Loucy (cell line): ENCODE measurements at regions not wholly inside any gene's neighbourhood (a gene's known extent, or its start where the extent isn't known, plus 50 kb on each side); places are given as distances from the start of the nearest gene placed in this dataset.
A peak's percentile ranks its signal among the peaks of the same experiment; 100 is the strongest.

ENCODE experiments used
- H2AFZ ChIP-seq: fragments of 200-600 bp; sonication (generic); 2 replicates; pipeline ENCODE4 v1.6.0; 2016; ENCODE audit warnings: antibody characterized with exemption, mild to moderate bottlenecking, low read length, moderate library complexity
- H3F3A ChIP-seq: fragments of 200-600 bp; 2 replicates; pipeline ENCODE4 v1.6.0; 2016; ENCODE audit warnings: antibody characterized with exemption, low read depth, mild to moderate bottlenecking
- H3K27me3 ChIP-seq: fragments of 200-600 bp; sonication (generic); 2 replicates; pipeline ENCODE4 v1.6.1; 2014; ENCODE audit warnings: low read length, mild to moderate bottlenecking; ENCODE audit not compliant: insufficient read depth, poor library complexity, severe bottlenecking
- H3K36me3 ChIP-seq: fragments of 200-600 bp; sonication (generic); 2 replicates; pipeline ENCODE4 v1.6.1; 2016; ENCODE audit warnings: low read length; ENCODE audit not compliant: insufficient read depth
- H3K4me1 ChIP-seq: fragments of 200-600 bp; sonication (generic); 2 replicates; pipeline ENCODE4 v1.5.1; 2014; ENCODE audit warnings: low read length, mild to moderate bottlenecking; ENCODE audit not compliant: insufficient read depth, poor library complexity, severe bottlenecking
- H3K4me2 ChIP-seq: fragments of 200-600 bp; sonication (generic); 2 replicates; pipeline ENCODE4 v1.6.0; 2014; ENCODE audit warnings: antibody characterized with exemption, low read length, low read depth, mild to moderate bottlenecking; ENCODE audit not compliant: poor library complexity, severe bottlenecking
- H3K4me3 ChIP-seq: fragments of 200-600 bp; sonication (generic); 2 replicates; pipeline ENCODE4 v1.5.1; 2014; ENCODE audit warnings: low read length, mild to moderate bottlenecking, mixed read lengths; ENCODE audit not compliant: poor library complexity, severe bottlenecking
- H3K79me2 ChIP-seq: fragments of 200-600 bp; sonication (generic); 2 replicates; pipeline ENCODE4 v1.6.1; 2014; ENCODE audit warnings: low read length; ENCODE audit not compliant: insufficient read depth
- H3K9ac ChIP-seq: fragments of 200-600 bp; sonication (generic); 2 replicates; pipeline ENCODE4 v1.6.0; 2014; ENCODE audit warnings: mild to moderate bottlenecking, low read depth, low read length, moderate library complexity; ENCODE audit not compliant: poor library complexity, severe bottlenecking
- H3K9me2 ChIP-seq: fragments of 200-600 bp; sonication (generic); replicated peaks from 2 replicates; pipeline ENCODE4 v1.6.1; 2016; ENCODE audit warnings: low read depth, low read length, mixed read lengths
- H3K9me3 ChIP-seq: fragments of 200-600 bp; sonication (generic); 2 replicates; pipeline ENCODE4 v1.6.1; 2014; ENCODE audit warnings: mild to moderate bottlenecking, antibody characterized with exemption, low read length, low read depth; ENCODE audit not compliant: insufficient read depth
- H4K20me1 ChIP-seq: fragments of 200-600 bp; sonication (generic); 2 replicates; pipeline ENCODE4 v1.6.0; 2014; ENCODE audit warnings: antibody characterized with exemption, low read length, mild to moderate bottlenecking; ENCODE audit not compliant: insufficient read depth, poor library complexity, severe bottlenecking
- EZH2phosphoT487 ChIP-seq: fragments of 200-600 bp; IDR thresholded peaks from 2 replicates; pipeline ENCODE4 v1.6.1; 2018; ENCODE audit warnings: antibody characterized with exemption, mild to moderate bottlenecking, moderate library complexity, borderline replicate concordance
- TF ChIP-seq, protein P1 (sequence below): fragments of 200-600 bp; sonication (generic); conservative IDR thresholded peaks from 2 replicates; pipeline ENCODE4 v1.5.1; 2014; ENCODE audit warnings: mild to moderate bottlenecking, antibody characterized with exemption, low read length

DNA sequence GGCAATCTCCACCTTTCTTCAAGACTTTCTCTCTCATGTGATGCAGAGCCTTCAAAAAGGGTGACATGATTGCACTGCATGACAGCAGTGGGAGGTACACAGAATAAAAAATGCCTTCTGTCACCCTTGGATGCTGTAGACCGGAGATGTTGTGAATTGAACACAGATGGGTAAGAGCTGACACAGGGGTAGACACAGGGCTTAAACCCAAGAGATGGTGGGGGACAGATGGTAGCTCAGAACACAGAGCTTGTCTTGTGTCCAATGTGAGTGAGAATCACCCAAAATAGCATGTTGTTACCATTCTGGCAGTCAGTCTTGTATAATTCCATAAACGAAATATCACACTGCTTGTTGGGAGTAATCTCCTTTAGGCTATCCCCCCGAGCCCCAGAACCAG lies 69.9 kb downstream of the JRKL start:
- H3K4me1 ChIP-seq: peaks cover 2% of the 10 kb centered on the region
- H3K9ac ChIP-seq: no peak overlapping the region
- no peak for TF ChIP-seq EZH2phosphoT487
- TF ChIP-seq, protein P1, sequence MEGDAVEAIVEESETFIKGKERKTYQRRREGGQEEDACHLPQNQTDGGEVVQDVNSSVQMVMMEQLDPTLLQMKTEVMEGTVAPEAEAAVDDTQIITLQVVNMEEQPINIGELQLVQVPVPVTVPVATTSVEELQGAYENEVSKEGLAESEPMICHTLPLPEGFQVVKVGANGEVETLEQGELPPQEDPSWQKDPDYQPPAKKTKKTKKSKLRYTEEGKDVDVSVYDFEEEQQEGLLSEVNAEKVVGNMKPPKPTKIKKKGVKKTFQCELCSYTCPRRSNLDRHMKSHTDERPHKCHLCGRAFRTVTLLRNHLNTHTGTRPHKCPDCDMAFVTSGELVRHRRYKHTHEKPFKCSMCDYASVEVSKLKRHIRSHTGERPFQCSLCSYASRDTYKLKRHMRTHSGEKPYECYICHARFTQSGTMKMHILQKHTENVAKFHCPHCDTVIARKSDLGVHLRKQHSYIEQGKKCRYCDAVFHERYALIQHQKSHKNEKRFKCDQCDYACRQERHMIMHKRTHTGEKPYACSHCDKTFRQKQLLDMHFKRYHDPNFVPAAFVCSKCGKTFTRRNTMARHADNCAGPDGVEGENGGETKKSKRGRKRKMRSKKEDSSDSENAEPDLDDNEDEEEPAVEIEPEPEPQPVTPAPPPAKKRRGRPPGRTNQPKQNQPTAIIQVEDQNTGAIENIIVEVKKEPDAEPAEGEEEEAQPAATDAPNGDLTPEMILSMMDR: no peak
- no peaks in the 10 kb centered on the region for H3K79me2 ChIP-seq
- no peak overlapping the region for H3K4me2 ChIP-seq
- H3K36me3 ChIP-seq: no peaks in the 10 kb centered on the region
- H4K20me1 ChIP-seq: no peaks in the 10 kb centered on the region
- H3K4me3 ChIP-seq: no peak overlapping the region
- no peaks in the 10 kb centered on the region for H3F3A ChIP-seq
- H3K9me2 ChIP-seq: no peaks in the 10 kb centered on the region
- H2AFZ ChIP-seq: no peak overlapping the region
- H3K27me3 ChIP-seq: no peaks in the 10 kb centered on the region
- H3K9me3 ChIP-seq: no peaks in the 10 kb centered on the region

- H3K9me2 ChIP-seq: no peaks in the 10 kb centered on the region
Measured at GRCh38 chr11:96461871-96462270, 72.1 kb downstream of the JRKL start.

DNA sequence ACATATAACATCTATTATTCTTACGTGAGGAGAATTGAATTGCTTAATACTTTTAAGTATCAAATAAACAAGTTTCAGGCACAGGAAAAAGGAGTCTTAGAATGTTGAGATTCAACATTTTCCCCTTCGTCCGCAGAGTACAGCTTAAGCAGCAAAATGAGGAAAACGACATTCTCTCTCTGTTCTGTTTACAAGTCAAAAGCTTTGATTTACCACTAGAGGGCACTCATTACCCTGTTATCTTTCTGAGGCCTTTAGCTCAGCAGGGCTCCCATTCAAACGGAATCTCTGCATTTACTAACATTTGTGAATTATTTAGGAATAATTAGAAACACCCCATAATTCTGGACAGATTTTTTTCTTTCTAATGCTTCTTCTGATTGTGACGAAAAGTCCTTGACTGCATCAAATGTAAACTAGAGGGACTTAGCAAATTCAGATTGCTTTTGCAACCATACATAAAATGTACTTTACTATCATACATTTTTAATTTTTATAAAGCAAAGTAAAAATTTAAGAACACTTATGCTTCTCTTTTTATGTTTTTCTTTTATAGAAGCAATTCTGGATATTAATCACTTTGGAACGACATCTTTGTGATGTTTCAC lies 75.0 kb downstream of the JRKL start:
- H2AFZ ChIP-seq: peak overlapping the region; percentile 82; the same call in 1 of the 2 replicates
- peak overlapping the region; percentile 35 for H3K4me3 ChIP-seq
- TF ChIP-seq EZH2phosphoT487: no peak
- TF ChIP-seq, protein P1: peak; percentile 86
- no peaks in the 10 kb centered on the region for H3K36me3 ChIP-seq
- no peaks in the 10 kb centered on the region for H3K9me3 ChIP-seq
- H3K4me1 ChIP-seq: peaks cover 2% of the 10 kb centered on the region
- H3K79me2 ChIP-seq: no peaks in the 10 kb centered on the region
- no peaks in the 10 kb centered on the region for H3F3A ChIP-seq
- no peaks in the 10 kb centered on the region for H3K27me3 ChIP-seq
- no peaks in the 10 kb centered on the region for H4K20me1 ChIP-seq
- peak overlapping the region; percentile 52 for H3K4me2 ChIP-seq
- no peak overlapping the region for H3K9ac ChIP-seq
- H3K9me2 ChIP-seq: no peaks in the 10 kb centered on the region

More at GRCh38 chr11:96461871-96462270, 72.1 kb downstream of the JRKL start:
- H2AFZ ChIP-seq: no peak overlapping the region
- H3K36me3 ChIP-seq: no peaks in the 10 kb centered on the region
- no peak overlapping the region for H3K4me2 ChIP-seq
- H3K9me3 ChIP-seq: no peaks in the 10 kb centered on the region
- H3K79me2 ChIP-seq: no peaks in the 10 kb centered on the region
- H3K9ac ChIP-seq: no peak overlapping the region
- no peak for TF ChIP-seq EZH2phosphoT487
- TF ChIP-seq, protein P1: no peak
- no peaks in the 10 kb centered on the region for H3F3A ChIP-seq
- no peaks in the 10 kb centered on the region for H4K20me1 ChIP-seq
- peaks cover 2% of the 10 kb centered on the region for H3K4me1 ChIP-seq
- no peak overlapping the region for H3K4me3 ChIP-seq
- no peaks in the 10 kb centered on the region for H3K27me3 ChIP-seq
